HG02571 (cell line): ENCODE measurements at regions not wholly inside any gene's neighbourhood (a gene's known extent, or its start where the extent isn't known, plus 50 kb on each side); places are given as distances from the start of the nearest gene placed in this dataset.

Experiments used
- ATAC-seq: cut with Tn5 transposase; IDR thresholded peaks from one replicate; pipeline ENCODE4 v1.9.1; 2021; ENCODE audit warnings: mild to moderate bottlenecking, moderate library complexity; ENCODE audit not compliant: unreplicated experiment

DNA sequence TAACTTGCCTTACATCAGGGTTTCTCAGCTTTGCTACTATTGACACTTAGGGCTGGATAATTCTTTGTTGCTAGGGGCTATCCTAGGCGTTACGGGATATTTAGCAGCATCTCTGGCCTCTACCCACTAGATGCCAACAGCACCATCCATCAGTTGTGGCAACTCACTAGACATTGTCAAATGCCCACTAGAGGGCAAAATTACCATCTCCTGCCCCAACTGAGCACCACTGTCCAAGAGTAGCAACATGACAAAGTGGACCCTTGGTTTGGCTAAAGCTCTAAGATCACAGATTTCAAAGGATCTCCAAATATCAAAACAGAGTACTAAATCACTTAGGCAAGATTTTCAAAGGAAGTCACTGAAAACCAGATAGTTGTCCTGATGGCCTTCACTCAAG lies 251.7 kb upstream of the TBX3 start:
- no peak for ATAC-seq

DNA sequence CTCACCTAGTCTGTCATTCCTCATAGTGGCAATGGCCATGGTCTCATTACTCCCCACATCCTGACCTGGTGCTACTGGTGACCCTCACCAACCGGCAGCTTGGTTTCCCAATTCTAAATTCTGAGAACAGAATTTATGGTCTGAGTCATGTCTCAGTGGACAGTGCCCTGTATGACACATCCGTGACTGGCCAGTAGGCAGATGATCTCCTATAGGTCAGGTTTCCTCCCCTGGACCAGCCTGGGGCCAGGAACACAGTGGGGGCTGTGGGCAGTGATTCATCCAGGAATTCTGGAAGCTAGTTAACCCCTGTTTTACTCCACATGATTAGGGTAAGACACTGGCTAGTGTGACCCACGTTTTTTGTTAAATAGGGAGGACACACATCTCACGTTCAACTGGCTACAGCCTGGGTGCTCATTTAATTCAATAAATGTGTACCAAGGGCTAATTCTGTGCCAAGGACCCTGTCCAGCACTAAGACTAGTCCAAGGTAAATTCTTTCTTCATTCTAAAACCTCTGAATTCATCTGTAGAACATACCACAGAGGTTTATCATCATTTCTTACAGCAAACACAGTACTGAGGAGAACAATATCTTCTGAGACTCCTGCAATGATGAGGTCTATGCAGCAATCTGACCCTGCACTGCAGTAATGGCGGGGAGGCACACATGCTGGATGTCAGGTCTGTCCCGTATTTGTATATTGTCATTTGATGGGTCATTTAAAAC lies 249.6 kb upstream of the TBX3 start:
- no peak for ATAC-seq

DNA sequence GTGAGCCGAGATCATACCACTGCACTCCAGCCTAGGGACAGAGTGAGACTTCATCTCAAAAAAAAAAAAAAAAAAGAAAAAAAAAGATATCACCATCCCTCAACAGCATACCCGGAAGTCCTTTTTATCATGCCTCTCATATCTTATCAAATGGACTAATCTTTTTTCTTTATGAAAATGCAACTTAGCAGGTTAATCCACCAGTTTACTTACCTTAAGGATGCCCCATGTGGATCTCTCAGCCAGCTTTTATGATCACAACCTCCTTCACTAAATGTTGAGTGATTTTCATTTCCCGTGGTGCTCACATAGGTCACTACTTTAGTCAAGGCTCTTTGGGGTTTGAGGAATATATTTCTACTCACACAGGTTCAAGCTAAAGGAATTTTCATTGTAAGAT lies 248.8 kb upstream of the TBX3 start:
- ATAC-seq = no peak

DNA sequence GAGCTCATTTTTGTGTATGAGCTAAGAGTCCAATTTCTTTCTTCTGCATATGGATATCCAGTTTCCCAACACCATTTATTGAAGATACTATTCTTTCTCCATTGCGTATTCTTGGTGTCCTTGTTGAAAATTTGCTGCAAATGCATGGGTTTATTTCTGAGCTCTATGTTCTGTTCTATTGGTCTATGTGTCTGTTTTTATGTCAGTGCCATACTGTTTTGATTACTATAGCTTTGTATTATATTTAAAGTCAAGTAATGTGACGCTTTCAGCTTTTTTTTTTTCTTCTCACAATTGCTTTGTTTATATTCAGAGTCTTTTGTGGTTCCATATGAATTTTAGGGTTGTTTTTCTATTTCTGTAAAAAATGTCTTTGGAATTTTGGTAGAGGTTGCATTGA lies 247.1 kb upstream of the TBX3 start:
- no peak for ATAC-seq

DNA sequence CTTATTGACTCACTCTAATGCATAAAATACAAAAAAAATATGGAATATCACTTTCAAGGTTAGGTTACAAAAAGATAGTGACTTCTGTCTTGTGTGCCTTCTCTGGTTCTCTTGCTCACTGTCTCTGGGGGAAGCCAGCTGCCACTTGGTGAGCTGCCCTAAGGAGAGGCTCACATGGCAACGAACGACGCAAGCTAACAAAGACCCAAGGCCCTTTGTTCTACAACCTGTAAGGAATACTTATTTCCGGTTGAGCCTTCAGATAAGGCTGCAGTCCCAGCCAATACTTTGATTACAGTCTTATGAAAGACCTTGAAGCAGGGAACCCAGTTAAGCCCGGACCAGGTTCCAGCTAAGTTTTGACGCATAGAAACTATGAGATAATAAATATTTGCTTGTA lies 242.4 kb upstream of the TBX3 start:
- ATAC-seq = no peak

DNA sequence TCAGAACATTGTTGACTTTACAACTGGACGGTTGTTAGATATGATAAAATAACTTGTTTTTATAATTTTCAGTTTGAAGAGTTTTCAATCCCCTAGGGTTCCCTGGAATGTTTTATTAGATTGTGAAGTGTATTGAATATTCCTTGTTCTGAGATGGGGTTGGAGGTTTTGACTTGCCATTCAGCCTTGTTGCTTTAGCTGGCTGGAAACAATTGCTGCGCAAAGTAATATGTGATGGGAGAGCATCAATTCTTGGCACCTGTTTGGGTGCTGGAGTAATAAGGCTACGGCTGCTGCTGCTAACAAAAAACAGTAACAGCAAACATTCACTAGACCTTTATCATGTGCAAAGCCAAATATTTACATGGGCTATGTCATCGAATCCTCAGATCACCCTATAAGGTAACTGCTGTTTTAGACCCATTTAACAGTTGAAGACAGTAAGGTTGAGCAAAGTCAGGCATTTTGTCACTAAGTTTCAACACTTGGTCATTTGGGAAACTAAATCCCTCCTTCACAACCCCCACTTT lies 241.0 kb upstream of the TBX3 start:
- no peak for ATAC-seq

DNA sequence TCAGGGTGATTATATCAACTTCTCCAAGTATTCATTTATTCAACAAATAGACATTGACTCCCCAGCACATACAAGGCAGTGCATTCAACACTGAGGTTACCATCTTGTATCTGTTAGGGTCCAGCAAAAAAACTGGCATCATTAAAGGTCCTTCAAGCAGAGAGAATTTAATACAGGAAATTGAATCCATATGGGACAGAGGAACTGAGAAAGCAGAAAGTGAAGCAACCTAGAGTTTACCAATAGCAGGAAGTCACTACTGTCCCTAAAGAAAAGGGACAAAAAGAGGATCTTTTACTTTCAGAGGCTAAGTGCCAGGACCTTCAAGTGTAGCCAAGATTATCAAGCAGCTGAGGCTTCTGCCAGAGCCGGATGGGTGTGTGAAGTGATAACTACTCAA lies 237.8 kb upstream of the TBX3 start:
- ATAC-seq = no peak

DNA sequence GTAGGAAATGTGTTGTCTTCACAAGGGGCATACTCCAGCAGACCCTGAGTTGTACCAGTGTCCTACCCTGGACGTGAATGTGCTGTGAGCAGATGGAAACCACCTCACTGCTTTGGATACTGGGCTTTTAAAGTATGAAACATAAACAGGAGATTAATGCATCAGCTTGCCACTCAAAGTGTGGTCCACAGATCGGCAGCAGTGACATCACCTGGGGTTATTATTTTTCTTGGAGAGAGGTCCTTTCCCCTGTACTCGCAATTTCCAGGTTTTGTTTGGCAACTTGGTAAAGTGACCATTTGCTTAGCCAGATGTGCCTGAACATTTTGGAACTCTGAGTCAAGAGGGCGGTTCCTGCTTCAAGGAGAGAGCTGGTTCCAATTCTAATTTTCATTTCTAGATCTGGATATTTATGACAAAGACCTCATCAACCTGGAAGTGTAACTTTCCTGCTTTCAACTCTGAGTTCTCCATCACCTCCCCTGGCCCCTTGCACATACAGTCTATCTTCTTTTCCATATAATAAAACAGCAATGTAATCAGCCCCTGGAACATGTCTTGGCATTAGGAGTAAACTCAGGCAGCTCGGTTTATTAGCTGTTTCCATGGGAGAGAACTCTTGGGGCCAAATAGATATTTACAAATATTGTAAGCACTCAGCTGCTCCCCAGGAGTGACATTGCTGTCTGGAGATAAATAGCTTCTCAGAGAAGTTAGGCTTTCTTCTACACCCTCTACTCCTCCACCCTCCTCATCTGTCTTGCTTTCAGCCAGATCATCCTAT lies 237.0 kb upstream of the TBX3 start:
- ATAC-seq = no peak

DNA sequence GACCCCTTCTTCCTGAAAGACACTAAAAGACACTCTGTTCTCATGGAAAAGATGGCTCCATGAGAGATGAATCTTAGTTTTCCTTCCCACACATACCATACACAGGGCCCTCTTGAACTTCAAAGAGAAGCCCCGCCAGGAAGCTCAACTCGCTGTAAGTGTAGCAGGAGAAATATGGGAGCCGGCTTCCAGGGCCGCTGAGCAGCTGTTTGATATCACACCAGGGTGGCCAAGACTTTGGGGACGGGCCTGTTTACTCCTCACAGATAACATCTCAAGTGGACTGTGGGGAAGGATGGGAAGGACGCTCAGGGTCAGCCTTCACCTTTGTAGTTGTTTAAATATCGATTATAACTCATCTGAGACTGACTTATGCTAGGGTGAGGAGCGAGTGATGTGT lies 235.5 kb upstream of the TBX3 start:
- no peak for ATAC-seq

DNA sequence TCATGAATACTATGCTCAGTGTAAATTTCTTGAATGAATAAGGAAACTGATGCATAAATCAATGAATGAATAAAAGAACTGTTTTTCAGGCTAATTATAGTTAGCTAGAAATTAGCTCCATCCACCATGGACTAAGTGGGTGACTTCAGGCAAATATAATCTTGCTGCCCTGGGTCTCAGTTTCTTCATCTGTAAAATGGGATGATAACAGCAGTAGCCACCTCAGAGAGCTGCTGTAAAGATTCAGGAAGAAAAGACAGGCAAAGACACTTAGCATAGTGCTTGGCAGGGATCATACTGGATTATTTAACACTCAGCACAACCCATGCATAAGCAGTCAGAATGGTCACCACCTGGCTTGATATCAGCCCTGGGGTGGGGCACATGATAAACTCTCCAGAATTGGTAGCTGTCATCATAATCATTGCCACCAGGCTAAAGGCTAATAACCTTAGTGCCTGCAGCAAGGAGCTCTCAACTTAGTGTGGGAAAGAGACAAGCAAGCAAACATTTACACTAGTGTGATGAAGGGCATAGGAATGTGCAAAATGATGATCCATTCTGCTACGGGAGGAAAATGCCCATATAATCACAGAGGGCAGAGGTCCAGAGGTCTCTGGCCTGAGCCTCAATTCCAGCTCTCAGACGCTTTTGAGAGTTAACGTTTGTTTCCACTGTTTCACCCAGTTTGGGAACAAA lies 234.7 kb upstream of the TBX3 start:
- no peak for ATAC-seq

DNA sequence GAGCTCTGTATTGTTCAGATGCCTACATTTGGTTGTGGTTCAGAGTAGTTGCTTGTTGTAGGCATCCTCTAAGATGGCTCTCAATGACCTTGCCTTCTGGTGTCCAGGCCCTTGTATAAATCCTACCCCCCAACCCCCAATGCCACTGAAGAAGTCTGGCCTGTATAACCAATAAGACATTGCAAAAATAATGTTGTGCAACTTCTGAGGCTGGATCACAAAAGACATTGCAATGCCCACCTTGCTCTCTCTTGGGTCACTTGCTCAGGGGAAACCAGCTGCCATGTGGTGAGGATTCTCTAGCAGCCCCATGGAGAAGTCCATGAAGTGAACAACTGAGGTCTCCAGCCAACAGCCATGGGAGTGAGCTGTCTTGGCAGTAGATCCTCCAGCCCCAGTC lies 234.0 kb upstream of the TBX3 start:
- no peak for ATAC-seq

DNA sequence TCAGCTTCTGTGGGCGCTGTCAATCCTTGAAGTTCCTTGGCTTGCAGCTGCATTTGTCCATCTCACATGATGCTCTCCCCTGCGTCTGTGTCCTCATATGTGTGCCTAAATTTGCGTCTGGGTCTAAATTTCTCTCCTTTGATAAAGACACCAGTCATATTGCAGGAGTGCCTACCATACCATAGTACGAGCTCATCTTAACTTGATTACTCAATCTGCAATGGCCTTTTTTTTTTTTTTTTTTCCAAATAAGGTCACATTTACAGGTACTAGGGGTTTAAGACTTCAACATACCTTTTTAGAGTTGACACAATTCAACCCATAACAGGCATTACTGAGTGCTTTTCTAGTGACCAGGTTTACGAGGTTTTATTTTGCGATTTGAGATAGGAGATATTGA lies 233.3 kb upstream of the TBX3 start:
- no peak for ATAC-seq

DNA sequence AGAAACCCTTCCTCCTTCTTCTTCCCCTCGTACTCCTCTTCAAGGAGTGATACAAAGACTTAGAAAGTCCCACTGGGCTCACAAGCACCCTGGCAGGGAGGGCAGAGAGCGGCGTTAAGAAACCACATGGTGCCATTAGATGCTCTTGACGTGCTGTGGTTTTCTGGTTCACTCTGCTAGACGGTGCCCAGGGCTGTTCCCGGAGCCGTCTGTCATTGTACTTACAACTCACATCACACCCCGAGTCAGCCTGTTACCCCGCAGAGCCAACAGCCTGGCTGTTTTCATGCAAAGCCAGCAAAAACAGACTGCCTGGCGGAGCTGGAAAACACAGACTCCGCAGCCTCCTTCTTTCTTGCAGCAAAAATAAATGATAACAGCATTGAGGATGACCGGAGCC lies 232.6 kb upstream of the TBX3 start:
- no peak for ATAC-seq

DNA sequence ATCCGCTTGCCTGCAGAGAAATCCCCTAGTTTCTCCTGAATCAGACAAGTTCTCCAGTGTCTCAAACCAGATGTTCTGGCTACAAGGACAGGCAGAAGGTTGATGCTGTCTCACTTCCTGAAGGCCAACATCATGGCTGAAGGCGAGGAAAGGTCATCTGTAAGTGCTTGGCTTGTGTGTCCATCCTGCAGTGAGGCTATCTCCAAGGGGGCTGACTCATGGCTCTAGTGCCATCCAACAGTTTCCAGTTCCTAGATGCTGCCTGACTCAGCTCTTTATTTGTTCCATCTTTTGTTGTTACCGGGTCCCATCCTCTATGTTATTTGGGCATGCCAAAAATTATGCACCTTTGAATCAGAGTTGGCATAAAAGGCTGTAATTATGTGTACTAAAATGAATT lies 232.1 kb upstream of the TBX3 start:
- no peak for ATAC-seq

DNA sequence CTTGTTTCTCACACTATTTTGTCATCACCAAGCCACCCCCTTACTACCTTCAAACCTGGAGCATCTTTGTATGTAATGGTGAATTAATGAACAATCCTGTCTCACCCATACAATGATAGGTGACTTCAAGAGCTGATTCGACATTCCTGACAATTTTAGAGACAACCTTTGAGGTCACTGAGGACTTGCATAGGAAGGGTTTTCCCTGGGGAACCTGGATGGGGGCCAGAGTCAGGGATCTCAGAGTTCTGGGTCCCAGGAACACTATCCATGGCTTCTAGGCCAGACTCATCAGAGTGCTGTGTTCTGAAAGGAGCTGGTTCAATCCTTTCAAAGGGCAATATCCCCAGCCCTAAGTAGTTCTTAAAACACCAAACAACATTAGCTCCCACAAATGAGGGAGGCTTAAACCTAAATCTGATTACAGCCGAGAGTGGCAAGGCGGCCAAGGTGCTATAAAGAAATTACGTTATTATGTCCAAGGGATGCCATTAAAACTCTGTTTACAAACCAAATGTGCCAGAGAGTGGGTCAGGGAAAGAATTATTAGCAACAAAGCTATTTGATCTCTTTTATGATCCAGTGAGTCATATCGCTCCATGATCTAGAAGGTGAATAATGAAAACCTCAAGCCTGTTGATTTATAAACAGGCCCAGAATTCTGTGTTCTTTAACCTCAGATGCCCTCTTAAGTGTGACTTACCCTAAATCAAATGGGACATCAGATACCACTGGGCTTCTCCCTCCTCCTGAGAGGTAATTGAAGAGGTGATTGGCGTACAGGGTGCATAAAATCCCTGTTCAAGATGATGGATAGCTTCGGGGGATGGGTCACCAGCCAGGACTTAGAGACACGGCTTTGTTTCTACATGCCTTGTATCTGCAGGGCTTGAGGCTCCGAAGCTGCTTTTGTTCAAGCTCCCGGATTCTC lies 230.2 kb upstream of the TBX3 start:
- ATAC-seq = no peak

DNA sequence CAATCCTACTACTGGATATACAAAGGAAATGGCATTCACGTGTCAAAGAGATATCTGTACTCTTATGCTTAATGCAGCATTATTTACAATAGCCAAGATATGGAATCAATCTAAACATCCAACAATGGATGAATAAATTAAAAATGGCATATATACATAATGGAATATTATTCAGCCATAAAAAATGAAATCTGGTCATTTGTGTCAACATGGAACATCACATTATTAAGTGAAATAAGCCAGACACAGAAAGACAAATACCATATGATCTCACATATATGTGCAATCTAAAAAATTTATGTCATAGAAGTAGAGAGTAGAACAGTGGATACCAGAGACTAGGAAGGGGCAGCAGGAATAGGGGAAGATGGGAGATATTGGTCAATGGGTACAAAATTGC lies 228.8 kb upstream of the TBX3 start:
- no peak for ATAC-seq

DNA sequence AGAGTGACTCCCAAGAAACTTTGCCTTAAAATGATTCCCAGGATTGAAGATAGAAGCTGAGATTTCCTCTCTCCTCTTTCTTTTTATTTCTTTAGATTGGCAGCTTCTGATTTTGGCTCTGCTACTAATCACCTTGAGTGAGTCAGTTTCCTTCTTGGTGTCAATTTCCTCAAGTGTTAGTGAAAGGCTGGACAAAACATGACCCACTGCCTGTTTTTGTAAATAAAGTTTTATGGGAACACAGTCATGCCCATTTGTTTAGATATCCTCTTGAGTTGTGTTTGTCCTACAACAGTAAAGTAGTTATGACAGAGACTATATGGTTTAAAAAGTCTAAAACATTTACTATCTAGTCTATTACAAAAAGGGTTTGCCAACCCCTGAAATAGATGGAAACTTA lies 227.2 kb upstream of the TBX3 start:
- ATAC-seq = no peak

DNA sequence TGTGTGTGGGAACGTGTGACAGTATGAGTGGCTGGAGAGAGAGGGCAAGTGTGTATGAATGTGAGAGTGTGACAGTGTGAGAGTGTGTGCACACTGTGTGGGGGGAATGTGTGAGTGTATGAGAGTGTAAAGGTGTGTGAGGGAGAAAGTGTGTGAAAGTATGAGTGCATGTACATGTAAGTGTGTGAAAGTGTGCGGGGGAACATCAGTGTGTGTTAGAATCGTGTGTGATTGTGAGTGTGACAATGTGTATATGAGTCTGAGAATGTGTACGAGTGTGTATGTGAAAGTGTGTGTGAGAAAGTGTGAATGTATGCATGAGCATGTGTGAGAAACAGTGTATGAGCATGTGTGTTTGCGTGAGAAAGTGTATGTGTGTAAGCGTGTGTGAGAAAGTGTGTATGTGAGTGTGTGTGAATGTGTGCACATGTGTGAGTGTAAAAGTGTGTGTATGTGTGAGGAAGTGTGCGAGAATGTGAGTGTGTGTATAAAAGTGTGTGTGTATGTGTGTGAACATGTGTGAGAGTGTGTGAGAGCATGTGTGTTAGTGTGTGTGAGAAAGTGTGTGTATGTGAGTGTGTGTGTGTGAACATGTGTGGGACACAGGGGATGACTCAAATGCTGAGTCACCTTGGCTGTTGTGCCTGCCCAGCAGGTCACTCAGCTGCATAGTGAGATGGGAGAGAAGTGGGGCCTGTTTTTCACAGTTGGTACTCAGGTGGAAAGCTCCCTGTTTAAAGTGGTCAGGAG lies 220.5 kb upstream of the TBX3 start:
- no peak for ATAC-seq

DNA sequence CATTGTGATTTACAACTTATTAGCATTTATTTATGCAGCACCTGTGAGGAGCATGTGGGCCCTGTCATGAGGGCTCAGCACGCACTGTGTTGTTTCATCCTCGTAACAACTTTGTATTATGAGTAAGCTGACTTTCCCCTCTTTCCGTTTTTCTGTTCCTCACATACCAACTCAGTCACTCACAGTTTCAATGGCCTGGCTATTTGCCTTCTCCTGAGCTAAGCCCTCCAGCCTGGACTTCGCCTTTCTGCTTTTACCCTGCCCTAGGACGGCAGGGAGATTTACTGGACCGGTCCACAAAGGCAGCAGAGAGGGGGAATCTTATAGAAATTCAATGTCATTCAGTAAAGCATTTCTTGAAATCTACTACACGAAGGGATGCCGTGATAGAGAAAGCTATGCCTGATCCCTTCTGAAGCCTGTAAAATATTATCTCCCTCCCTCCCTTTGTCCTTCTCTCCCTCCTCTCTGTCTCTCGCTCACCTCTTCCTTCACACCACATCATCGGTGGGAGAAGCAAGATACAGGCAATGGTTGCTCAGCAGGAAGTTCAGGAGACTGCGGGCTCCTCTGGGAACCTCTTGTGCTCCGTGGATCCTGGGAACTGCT lies 219.2 kb upstream of the TBX3 start:
- no peak for ATAC-seq

DNA sequence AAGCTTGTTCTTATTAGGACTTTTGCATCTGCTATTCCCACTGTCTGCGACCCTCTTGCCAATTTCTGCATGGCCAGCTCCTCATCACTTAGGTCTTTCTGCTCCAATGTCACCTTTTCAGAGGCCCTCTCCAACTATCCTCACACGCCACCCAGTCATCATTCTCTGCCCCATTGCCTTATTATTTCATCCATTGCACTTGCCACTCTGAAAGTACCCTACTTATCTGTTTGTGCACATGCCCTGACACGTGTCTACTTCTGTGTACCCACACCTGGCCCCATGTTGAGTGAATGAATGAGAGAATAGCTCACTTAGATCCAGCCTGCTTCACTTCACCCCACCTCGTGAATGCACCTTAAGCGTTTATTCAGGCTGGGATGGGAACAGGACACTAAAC lies 218.7 kb upstream of the TBX3 start:
- no peak for ATAC-seq
